ENCODE measurements at regions not wholly inside any gene's neighbourhood (a gene's known extent, or its start where the extent isn't known, plus 50 kb on each side); places are given as distances from the start of the nearest gene placed in this dataset.
A peak's percentile ranks its signal among the peaks of the same experiment; 100 is the strongest.
"Not testable (repeated sequence)": the region's sequence is repeated elsewhere in the genome, so short reads cannot be mapped to it uniquely, and the experiment has no call there.

GRCh38 chr7:81183326-81183725, 264.5 kb upstream of the SEMA3C start:
- H3K9ac ChIP-seq (ENCODE audit: control insufficient read depth, extremely low read depth, insufficient read depth, low read length) = no peak overlapping the region
- H2AFZ ChIP-seq (ENCODE audit: control insufficient read depth, low read length) = peak overlapping the region; percentile 45
- TF ChIP-seq EZH2 (IDR thresholded peaks at IDR 0.05; ENCODE audit: low read length) (no peak), CTCF (optimal IDR thresholded peaks at IDR 0.05 in 1 of 3, IDR thresholded peaks at IDR 0.05 in 1 of 3, conservative IDR thresholded peaks at IDR 0.05 in 1 of 3; ENCODE audit: extremely low read depth in 1 of 3, insufficient read depth in 2 of 3, low read length in 3 of 3) (no peak)
- H3K27ac ChIP-seq (ENCODE audit: control insufficient read depth, insufficient read depth, low read length) = no peak overlapping the region
- H3K9me3 ChIP-seq (ENCODE audit: control insufficient read depth, low read depth, low read length) = no peaks in the 10 kb centered on the region
- FAIRE-seq (no peak), DNase-seq (ENCODE audit: low read depth, low spot score) (no peak)
- no peak overlapping the region for H3K4me3 ChIP-seq (ENCODE audit: control insufficient read depth in 2 of 3, extremely low read depth in 1 of 3, insufficient read depth in 2 of 3, low read depth in 1 of 3, low read length in 3 of 3)
- H3K79me2 ChIP-seq (ENCODE audit: control insufficient read depth, insufficient read depth, low read length) = no peaks in the 10 kb centered on the region
- H3K4me2 ChIP-seq (ENCODE audit: control insufficient read depth, extremely low read depth, insufficient read depth, low read depth, low read length) = no peak overlapping the region
- dilution Hi-C loops (cut with MboI; ENCODE audit: extremely low pct_ligation_motif_present, low sequenced_read_pairs) = no loop called here
- no peaks in the 10 kb centered on the region for H3K36me3 ChIP-seq (ENCODE audit: control insufficient read depth in 2 of 2, extremely low read depth in 1 of 2, insufficient read depth in 2 of 2, low read length in 2 of 2)
- H3K27me3 ChIP-seq (ENCODE audit: control insufficient read depth, extremely low read depth, insufficient read depth, low read length) = no peaks in the 10 kb centered on the region
- H3K4me1 ChIP-seq (ENCODE audit: control insufficient read depth, extremely low read depth, insufficient read depth, low read length) = peaks cover 3% of the 10 kb centered on the region
- H4K20me1 ChIP-seq (ENCODE audit: control insufficient read depth, extremely low read depth, insufficient read depth, low read length) = no peaks in the 10 kb centered on the region
- H3K9me1 ChIP-seq (ENCODE audit: control insufficient read depth, extremely low read depth, insufficient read depth, low read length) = no peaks in the 10 kb centered on the region

GRCh38 chr7:81182056-81182455, 263.2 kb upstream of the SEMA3C start:
- H2AFZ ChIP-seq (ENCODE audit: control insufficient read depth, low read length); H3K9me1 ChIP-seq (ENCODE audit: control insufficient read depth, extremely low read depth, insufficient read depth, low read length); H3K79me2 ChIP-seq (ENCODE audit: control insufficient read depth, insufficient read depth, low read length); H4K20me1 ChIP-seq (ENCODE audit: control insufficient read depth, extremely low read depth, insufficient read depth, low read length); FAIRE-seq; H3K4me3 ChIP-seq (ENCODE audit: control insufficient read depth in 2 of 3, extremely low read depth in 1 of 3, insufficient read depth in 2 of 3, low read depth in 1 of 3, low read length in 3 of 3); H3K9ac ChIP-seq (ENCODE audit: control insufficient read depth, extremely low read depth, insufficient read depth, low read length); H3K36me3 ChIP-seq (ENCODE audit: control insufficient read depth in 2 of 2, extremely low read depth in 1 of 2, insufficient read depth in 2 of 2, low read length in 2 of 2); H3K4me1 ChIP-seq (ENCODE audit: control insufficient read depth, extremely low read depth, insufficient read depth, low read length); H3K4me2 ChIP-seq (ENCODE audit: control insufficient read depth, extremely low read depth, insufficient read depth, low read depth, low read length); H3K27me3 ChIP-seq (ENCODE audit: control insufficient read depth, extremely low read depth, insufficient read depth, low read length); dilution Hi-C loops (cut with MboI; ENCODE audit: extremely low pct_ligation_motif_present, low sequenced_read_pairs); H3K9me3 ChIP-seq (ENCODE audit: control insufficient read depth, low read depth, low read length); DNase-seq (ENCODE audit: low read depth, low spot score); H3K27ac ChIP-seq (ENCODE audit: control insufficient read depth, insufficient read depth, low read length): not testable (repeated sequence)

GRCh38 chr7:81181066-81181465, 262.2 kb upstream of the SEMA3C start:
- H3K4me2 ChIP-seq (ENCODE audit: control insufficient read depth, extremely low read depth, insufficient read depth, low read depth, low read length) = no peak overlapping the region
- no peak overlapping the region for H3K9ac ChIP-seq (ENCODE audit: control insufficient read depth, extremely low read depth, insufficient read depth, low read length)
- no peaks in the 10 kb centered on the region for H4K20me1 ChIP-seq (ENCODE audit: control insufficient read depth, extremely low read depth, insufficient read depth, low read length)
- peaks cover 3% of the 10 kb centered on the region for H3K4me1 ChIP-seq (ENCODE audit: control insufficient read depth, extremely low read depth, insufficient read depth, low read length)
- no peaks in the 10 kb centered on the region for H3K9me1 ChIP-seq (ENCODE audit: control insufficient read depth, extremely low read depth, insufficient read depth, low read length)
- no peak overlapping the region for H3K27ac ChIP-seq (ENCODE audit: control insufficient read depth, insufficient read depth, low read length)
- H3K36me3 ChIP-seq (ENCODE audit: control insufficient read depth in 2 of 2, extremely low read depth in 1 of 2, insufficient read depth in 2 of 2, low read length in 2 of 2) = no peaks in the 10 kb centered on the region
- no peak for FAIRE-seq
- H3K79me2 ChIP-seq (ENCODE audit: control insufficient read depth, insufficient read depth, low read length) = no peaks in the 10 kb centered on the region
- no peak overlapping the region for H2AFZ ChIP-seq (ENCODE audit: control insufficient read depth, low read length)
- no peak for DNase-seq (ENCODE audit: low read depth, low spot score)
- no peak for TF ChIP-seq CTCF (optimal IDR thresholded peaks at IDR 0.05 in 1 of 3, IDR thresholded peaks at IDR 0.05 in 1 of 3, conservative IDR thresholded peaks at IDR 0.05 in 1 of 3; ENCODE audit: extremely low read depth in 1 of 3, insufficient read depth in 2 of 3, low read length in 3 of 3)
- TF ChIP-seq EZH2 (IDR thresholded peaks at IDR 0.05; ENCODE audit: low read length) = no peak
- no peaks in the 10 kb centered on the region for H3K27me3 ChIP-seq (ENCODE audit: control insufficient read depth, extremely low read depth, insufficient read depth, low read length)
- H3K4me3 ChIP-seq (ENCODE audit: control insufficient read depth in 2 of 3, extremely low read depth in 1 of 3, insufficient read depth in 2 of 3, low read depth in 1 of 3, low read length in 3 of 3) = no peak overlapping the region
- no peaks in the 10 kb centered on the region for H3K9me3 ChIP-seq (ENCODE audit: control insufficient read depth, low read depth, low read length)
- dilution Hi-C loops (cut with MboI; ENCODE audit: extremely low pct_ligation_motif_present, low sequenced_read_pairs) = no loop called here
